ENCODE measurements at regions not wholly inside any gene's neighbourhood (a gene's known extent, or its start where the extent isn't known, plus 50 kb on each side); places are given as distances from the start of the nearest gene placed in this dataset.

DNA sequence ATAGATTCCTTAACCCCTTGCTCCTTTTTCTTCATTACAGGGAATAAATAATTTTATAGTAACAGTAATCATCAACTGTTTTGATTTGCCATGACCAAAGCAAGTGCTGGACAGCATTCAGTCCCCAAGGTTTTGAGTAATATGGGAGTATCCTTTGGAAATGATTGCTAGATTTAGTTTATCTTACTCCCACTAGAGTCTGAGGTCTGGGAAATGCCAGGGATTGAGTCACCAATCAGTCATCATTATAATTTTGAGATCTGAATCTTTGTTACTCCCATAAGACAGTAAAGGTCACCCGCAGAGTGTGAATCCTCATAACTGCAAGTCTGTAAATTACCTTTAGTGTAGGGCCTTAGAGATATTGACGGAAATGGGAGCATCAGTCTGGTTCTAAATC is 133.7 kb upstream of the SEMA3E start:
- H3T11ph ChIP-seq (ENCODE audit: low read length), result no peak overlapping the region
- no peak overlapping the region for H3K14ac ChIP-seq (ENCODE audit: insufficient read depth, low read length)
- no peak overlapping the region for H3K4ac ChIP-seq (ENCODE audit: low read depth, low read length)
- H2BK20ac ChIP-seq (ENCODE audit: low read depth, low read length, poor library complexity, severe bottlenecking), result no peak overlapping the region
- H3K27ac Mint-ChIP-seq, result no peak overlapping the region
- no peaks in the 10 kb centered on the region for H3K23me2 ChIP-seq (ENCODE audit: insufficient read length, low read depth, low read length, poor library complexity, severe bottlenecking)
- no peak overlapping the region for H3K9ac ChIP-seq (ENCODE audit: extremely low read depth, insufficient read length, low read length)
- H3K18ac ChIP-seq (ENCODE audit: insufficient read length, low read depth, low read length), result no peak overlapping the region
- no peak overlapping the region for H2BK12ac ChIP-seq (ENCODE audit: insufficient read length, low read depth, low read length)
- no peaks in the 10 kb centered on the region for H3K9me3 Mint-ChIP-seq
- no peak overlapping the region for H3K4me2 ChIP-seq (ENCODE audit: insufficient read depth, insufficient read length, low read length)
- H3K4me3 Mint-ChIP-seq, result no peak overlapping the region
- TF ChIP-seq, protein P1, sequence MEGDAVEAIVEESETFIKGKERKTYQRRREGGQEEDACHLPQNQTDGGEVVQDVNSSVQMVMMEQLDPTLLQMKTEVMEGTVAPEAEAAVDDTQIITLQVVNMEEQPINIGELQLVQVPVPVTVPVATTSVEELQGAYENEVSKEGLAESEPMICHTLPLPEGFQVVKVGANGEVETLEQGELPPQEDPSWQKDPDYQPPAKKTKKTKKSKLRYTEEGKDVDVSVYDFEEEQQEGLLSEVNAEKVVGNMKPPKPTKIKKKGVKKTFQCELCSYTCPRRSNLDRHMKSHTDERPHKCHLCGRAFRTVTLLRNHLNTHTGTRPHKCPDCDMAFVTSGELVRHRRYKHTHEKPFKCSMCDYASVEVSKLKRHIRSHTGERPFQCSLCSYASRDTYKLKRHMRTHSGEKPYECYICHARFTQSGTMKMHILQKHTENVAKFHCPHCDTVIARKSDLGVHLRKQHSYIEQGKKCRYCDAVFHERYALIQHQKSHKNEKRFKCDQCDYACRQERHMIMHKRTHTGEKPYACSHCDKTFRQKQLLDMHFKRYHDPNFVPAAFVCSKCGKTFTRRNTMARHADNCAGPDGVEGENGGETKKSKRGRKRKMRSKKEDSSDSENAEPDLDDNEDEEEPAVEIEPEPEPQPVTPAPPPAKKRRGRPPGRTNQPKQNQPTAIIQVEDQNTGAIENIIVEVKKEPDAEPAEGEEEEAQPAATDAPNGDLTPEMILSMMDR (conservative IDR thresholded peaks at IDR 0.05), result no peak
- H3K4me1 Mint-ChIP-seq, result no peaks in the 10 kb centered on the region
- no peaks in the 10 kb centered on the region for H3K36me3 Mint-ChIP-seq (ENCODE audit: insufficient read depth in 1 of 3, low read depth in 3 of 3)
- no peak overlapping the region for H3K23ac ChIP-seq (ENCODE audit: insufficient read length, low read depth, low read length)
- no peaks in the 10 kb centered on the region for H3K79me2 ChIP-seq (ENCODE audit: insufficient read depth, low read length)
- no peaks in the 10 kb centered on the region; the same call in 1 of the 2 replicates for H3K27me3 Mint-ChIP-seq (ENCODE audit: low read depth)
- no peak overlapping the region for H4K91ac ChIP-seq (ENCODE audit: insufficient read length, low read depth, low read length)
- H3K27ac ChIP-seq (ENCODE audit: insufficient read length, low read depth, low read length), result no peak overlapping the region
- no peak overlapping the region for H2BK15ac ChIP-seq (ENCODE audit: low read depth, low read length)
- H2AK5ac ChIP-seq (ENCODE audit: insufficient read length, low read length), result no peak overlapping the region
- no peaks in the 10 kb centered on the region for H3K79me1 ChIP-seq (ENCODE audit: insufficient read depth, low read depth, low read length, poor library complexity, severe bottlenecking)
- H3K4me1 ChIP-seq (ENCODE audit: insufficient read depth, low read length), result no peaks in the 10 kb centered on the region
- H2AFZ ChIP-seq (ENCODE audit: low read length), result no peak overlapping the region
- no peak overlapping the region for H4K5ac ChIP-seq (ENCODE audit: insufficient read length, low read depth, low read length)
- no peak for DNase-seq
- no peak overlapping the region for H4K8ac ChIP-seq (replicated peaks; ENCODE audit: insufficient read length, low read depth, low read length)
- H4K20me1 ChIP-seq (ENCODE audit: control insufficient read depth, insufficient read depth, insufficient read length), result no peaks in the 10 kb centered on the region
- H3K9me3 ChIP-seq (ENCODE audit: control insufficient read depth, low read depth, low read length), result no peaks in the 10 kb centered on the region
- WGBS (ENCODE audit: extremely low coverage, insufficient read length, low lambda C conversion rate), result no CpG with 5 or more reads among the region's 2 CpGs
- H2BK5ac ChIP-seq (ENCODE audit: insufficient read length, low read length), result no peak overlapping the region
- H3K27me3 ChIP-seq (ENCODE audit: insufficient read depth, low read length), result no peaks in the 10 kb centered on the region
- no peak overlapping the region for H3K56ac ChIP-seq (ENCODE audit: insufficient read length, low read depth, low read length)
- H2BK120ac ChIP-seq (ENCODE audit: low read depth, low read length, poor library complexity, severe bottlenecking), result no peak overlapping the region

All from H9 (cell line).